Right atrium auricular region (tissue), 2 donors: ENCODE measurements at regions not wholly inside any gene's neighbourhood (a gene's known extent, or its start where the extent isn't known, plus 50 kb on each side); places are given as distances from the start of the nearest gene placed in this dataset.
A peak's percentile ranks its signal among the peaks of the same experiment; 100 is the strongest.

Experiments
- DNase-seq: peaks from one replicate; pipeline ENCODE4 v3.0.0-alpha.2; 2019; ENCODE audit warnings: low spot score
- H3K27ac ChIP-seq, 2 donors: fragments of 200-600 bp; sonication (generic); 1 replicate in 1 of 2; 2 replicates in 1 of 2; pipeline ENCODE4 v1.5.1; 2016 to 2019
- H3K27me3 ChIP-seq, 2 donors: fragments of 200-600 bp; sonication (generic); one replicate each; pipeline versions ENCODE4 v1.5.1 to v1.6.0; 2017 to 2019
- H3K36me3 ChIP-seq: fragments of 200-600 bp; sonication (generic); one replicate; pipeline ENCODE4 v1.5.1; 2016
- H3K4me1 ChIP-seq, 2 donors: fragments of 200-600 bp; sonication (generic); one replicate each; pipeline versions ENCODE4 v1.5.1 to v1.6.0; 2017 to 2019
- H3K4me3 ChIP-seq, 2 donors: fragments of 200-600 bp; sonication (generic); 1 replicate in 1 of 2; 2 replicates in 1 of 2; pipeline ENCODE4 v1.5.1; 2017 to 2019; ENCODE audit warnings: mild to moderate bottlenecking in 1 of 2, moderate library complexity in 1 of 2
- H3K9me3 ChIP-seq, 2 donors: fragments of 200-600 bp; sonication (generic); one replicate each; pipeline ENCODE4 v1.5.1; 2019
- TF ChIP-seq, protein P1 (sequence below), 2 donors: fragments of 200-600 bp; sonication (generic); IDR thresholded peaks; one replicate each; pipeline ENCODE4 v1.5.1; 2019; ENCODE audit warnings: antibody characterized with exemption in 2 of 2

DNA sequence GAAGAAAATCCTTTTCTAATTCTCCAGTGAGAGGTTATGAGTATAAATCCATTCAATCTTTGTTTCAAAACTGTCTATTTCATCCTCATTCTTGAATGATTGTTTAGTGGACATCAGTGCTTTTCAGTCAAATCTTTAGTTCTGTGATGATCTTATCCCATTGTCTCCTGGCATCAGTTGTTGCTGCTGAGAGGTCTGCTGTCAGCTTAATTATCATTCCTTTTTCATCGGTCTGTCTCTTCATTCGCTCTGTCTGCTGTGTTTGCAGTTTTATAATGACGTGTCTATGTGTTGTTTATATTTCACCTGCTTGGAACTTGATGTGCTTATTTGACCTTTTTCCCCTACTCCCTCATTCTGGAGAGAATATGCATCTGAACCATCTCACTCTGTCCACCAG lies 69.2 kb upstream of the GLI2 start:
- H3K4me3 ChIP-seq, result no peak overlapping the region
- H3K4me1 ChIP-seq, result peaks cover 0 to 5% of the 10 kb centered on the region in 2 donors
- peaks cover 0 to 3% of the 10 kb centered on the region in 2 donors for H3K27me3 ChIP-seq
- no peak for DNase-seq
- no peak overlapping the region for H3K27ac ChIP-seq
- TF ChIP-seq, protein P1, sequence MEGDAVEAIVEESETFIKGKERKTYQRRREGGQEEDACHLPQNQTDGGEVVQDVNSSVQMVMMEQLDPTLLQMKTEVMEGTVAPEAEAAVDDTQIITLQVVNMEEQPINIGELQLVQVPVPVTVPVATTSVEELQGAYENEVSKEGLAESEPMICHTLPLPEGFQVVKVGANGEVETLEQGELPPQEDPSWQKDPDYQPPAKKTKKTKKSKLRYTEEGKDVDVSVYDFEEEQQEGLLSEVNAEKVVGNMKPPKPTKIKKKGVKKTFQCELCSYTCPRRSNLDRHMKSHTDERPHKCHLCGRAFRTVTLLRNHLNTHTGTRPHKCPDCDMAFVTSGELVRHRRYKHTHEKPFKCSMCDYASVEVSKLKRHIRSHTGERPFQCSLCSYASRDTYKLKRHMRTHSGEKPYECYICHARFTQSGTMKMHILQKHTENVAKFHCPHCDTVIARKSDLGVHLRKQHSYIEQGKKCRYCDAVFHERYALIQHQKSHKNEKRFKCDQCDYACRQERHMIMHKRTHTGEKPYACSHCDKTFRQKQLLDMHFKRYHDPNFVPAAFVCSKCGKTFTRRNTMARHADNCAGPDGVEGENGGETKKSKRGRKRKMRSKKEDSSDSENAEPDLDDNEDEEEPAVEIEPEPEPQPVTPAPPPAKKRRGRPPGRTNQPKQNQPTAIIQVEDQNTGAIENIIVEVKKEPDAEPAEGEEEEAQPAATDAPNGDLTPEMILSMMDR (IDR thresholded peaks at IDR 0.05), result no peak
- no peaks in the 10 kb centered on the region for H3K36me3 ChIP-seq
- H3K9me3 ChIP-seq, result peaks cover 0 to 21% of the 10 kb centered on the region in 2 donors

DNA sequence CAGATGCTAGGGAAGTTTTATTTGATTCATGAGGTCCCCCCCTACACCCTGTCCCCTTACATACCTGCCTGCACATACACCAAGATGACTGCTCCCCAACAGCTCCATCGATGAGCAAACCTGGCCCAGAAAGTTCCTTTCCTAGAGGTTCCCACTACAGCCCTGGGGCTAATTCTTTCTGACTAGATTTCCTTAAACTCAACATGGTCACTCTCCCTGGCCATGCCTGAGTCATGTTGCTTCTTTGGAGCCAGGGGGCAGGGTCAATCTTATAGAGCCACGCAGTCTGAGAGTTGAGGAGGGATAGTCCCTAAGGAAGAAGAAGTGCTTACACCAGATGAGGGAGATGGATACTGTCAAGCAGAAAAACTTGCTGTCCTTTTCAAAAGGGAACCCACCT lies 67.7 kb upstream of the GLI2 start:
- TF ChIP-seq, protein P1 (IDR thresholded peaks at IDR 0.05), result no peak
- Histone ChIP-seq H3K4me1 (no peaks in the 10 kb centered on the region), H3K36me3 (no peaks in the 10 kb centered on the region), H3K9me3 (peaks cover 0 to 21% of the 10 kb centered on the region in 2 donors), H3K27ac (no peak overlapping the region), H3K4me3 (no peak overlapping the region), H3K27me3 (peaks cover 0 to 3% of the 10 kb centered on the region in 2 donors)
- no peak for DNase-seq

- no peaks in the 10 kb centered on the region for H3K36me3 ChIP-seq
- peaks cover 0 to 3% of the 10 kb centered on the region in 2 donors for H3K27me3 ChIP-seq
- H3K27ac ChIP-seq, result no peak overlapping the region
- TF ChIP-seq, protein P1 (IDR thresholded peaks at IDR 0.05), result peak in 1 of 2 donors; percentile 44
- no peaks in the 10 kb centered on the region for H3K4me1 ChIP-seq
- no peak for DNase-seq
- H3K9me3 ChIP-seq, result peaks cover 0 to 21% of the 10 kb centered on the region in 2 donors
- H3K4me3 ChIP-seq, result no peak overlapping the region
Observed at GRCh38 chr2:120669121-120669952, 66.3 kb upstream of the GLI2 start.

- no peak for DNase-seq
Observed at GRCh38 chr2:120669971-120670370, 65.7 kb upstream of the GLI2 start.

GRCh38 chr2:120670371-120670770 lies 65.3 kb upstream of the GLI2 start:
- Histone ChIP-seq H3K9me3 (peaks cover 0 to 13% of the 10 kb centered on the region in 2 donors), H3K4me1 (no peaks in the 10 kb centered on the region), H3K4me3 (no peak overlapping the region), H3K36me3 (no peaks in the 10 kb centered on the region), H3K27me3 (peaks cover 0 to 3% of the 10 kb centered on the region in 2 donors), H3K27ac (no peak overlapping the region)
- TF ChIP-seq, protein P1 (IDR thresholded peaks at IDR 0.05), result no peak
- DNase-seq, result no peak

More at GRCh38 chr2:120669971-120670370, 65.7 kb upstream of the GLI2 start:
- no peaks in the 10 kb centered on the region for H3K4me1 ChIP-seq
- H3K27me3 ChIP-seq, result peaks cover 0 to 3% of the 10 kb centered on the region in 2 donors
- TF ChIP-seq, protein P1 (IDR thresholded peaks at IDR 0.05), result no peak
- H3K27ac ChIP-seq, result no peak overlapping the region
- H3K4me3 ChIP-seq, result no peak overlapping the region
- H3K9me3 ChIP-seq, result peaks cover 0 to 17% of the 10 kb centered on the region in 2 donors
- no peaks in the 10 kb centered on the region for H3K36me3 ChIP-seq
